Nephron (organoid): ENCODE measurements at regions not wholly inside any gene's neighbourhood (a gene's known extent, or its start where the extent isn't known, plus 50 kb on each side); places are given as distances from the start of the nearest gene placed in this dataset.

Experiments used
- H3K27ac Mint-ChIP-seq, 3 experiments: 2 replicates each; pipeline ENCODE4 v1.8.0; 2020; ENCODE audit warnings: mixed read lengths in 3 of 3, mild to moderate bottlenecking in 2 of 3, moderate library complexity in 1 of 3
- H3K27me3 Mint-ChIP-seq: 2 replicates; pipeline ENCODE4 v1.8.0; 2021; ENCODE audit warnings: low read depth, mild to moderate bottlenecking, moderate library complexity, mixed read lengths
- H3K36me3 Mint-ChIP-seq: 2 replicates; pipeline ENCODE4 v1.8.0; 2020; ENCODE audit warnings: low read depth, mixed read lengths
- H3K4me1 Mint-ChIP-seq: 2 replicates; pipeline ENCODE4 v1.8.0; 2020; ENCODE audit warnings: mixed read lengths
- H3K4me3 Mint-ChIP-seq, 3 experiments: 2 replicates each; pipeline ENCODE4 v1.8.0; 2020; ENCODE audit warnings: mild to moderate bottlenecking in 3 of 3, mixed read lengths in 3 of 3, moderate library complexity in 2 of 3
- H3K9me3 Mint-ChIP-seq: 2 replicates; pipeline ENCODE4 v1.8.0; 2020; ENCODE audit warnings: mixed read lengths
- TF ChIP-seq, protein P1 (sequence below), 3 experiments: fragments of 200-600 bp; sonication (generic); IDR thresholded peaks; one replicate each; pipeline ENCODE4 v1.5.0; 2021; ENCODE audit warnings: antibody characterized with exemption in 3 of 3; ENCODE audit not compliant: unreplicated experiment in 3 of 3

DNA sequence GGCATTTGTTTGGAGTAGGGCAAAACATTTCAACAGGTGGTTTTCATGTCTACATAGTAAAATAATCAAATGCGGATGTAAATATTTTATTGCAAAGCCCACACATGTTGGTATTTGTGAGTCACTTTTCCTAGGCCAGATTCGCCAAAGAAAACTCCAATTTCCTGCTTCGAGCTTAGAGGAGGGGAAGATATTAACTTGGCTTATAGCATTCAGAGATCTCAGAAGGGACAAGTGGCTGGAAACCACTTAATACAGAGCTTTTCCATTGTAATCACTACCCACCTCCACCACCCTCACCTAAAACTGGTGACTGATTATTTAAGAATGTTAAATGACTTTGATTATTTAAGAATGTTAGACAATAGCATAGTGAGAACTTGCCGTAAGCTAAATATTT lies 530.6 kb upstream of the SPRY2 start:
- H3K4me3 Mint-ChIP-seq = no peak overlapping the region
- no peaks in the 10 kb centered on the region for H3K36me3 Mint-ChIP-seq
- no peaks in the 10 kb centered on the region for H3K27me3 Mint-ChIP-seq
- H3K4me1 Mint-ChIP-seq = peaks cover 5% of the 10 kb centered on the region
- TF ChIP-seq, protein P1, sequence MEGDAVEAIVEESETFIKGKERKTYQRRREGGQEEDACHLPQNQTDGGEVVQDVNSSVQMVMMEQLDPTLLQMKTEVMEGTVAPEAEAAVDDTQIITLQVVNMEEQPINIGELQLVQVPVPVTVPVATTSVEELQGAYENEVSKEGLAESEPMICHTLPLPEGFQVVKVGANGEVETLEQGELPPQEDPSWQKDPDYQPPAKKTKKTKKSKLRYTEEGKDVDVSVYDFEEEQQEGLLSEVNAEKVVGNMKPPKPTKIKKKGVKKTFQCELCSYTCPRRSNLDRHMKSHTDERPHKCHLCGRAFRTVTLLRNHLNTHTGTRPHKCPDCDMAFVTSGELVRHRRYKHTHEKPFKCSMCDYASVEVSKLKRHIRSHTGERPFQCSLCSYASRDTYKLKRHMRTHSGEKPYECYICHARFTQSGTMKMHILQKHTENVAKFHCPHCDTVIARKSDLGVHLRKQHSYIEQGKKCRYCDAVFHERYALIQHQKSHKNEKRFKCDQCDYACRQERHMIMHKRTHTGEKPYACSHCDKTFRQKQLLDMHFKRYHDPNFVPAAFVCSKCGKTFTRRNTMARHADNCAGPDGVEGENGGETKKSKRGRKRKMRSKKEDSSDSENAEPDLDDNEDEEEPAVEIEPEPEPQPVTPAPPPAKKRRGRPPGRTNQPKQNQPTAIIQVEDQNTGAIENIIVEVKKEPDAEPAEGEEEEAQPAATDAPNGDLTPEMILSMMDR (IDR thresholded peaks at IDR 0.05; ENCODE audit: unreplicated experiment in 3 of 3) = no peak
- no peaks in the 10 kb centered on the region for H3K9me3 Mint-ChIP-seq
- H3K27ac Mint-ChIP-seq = no peak overlapping the region

DNA sequence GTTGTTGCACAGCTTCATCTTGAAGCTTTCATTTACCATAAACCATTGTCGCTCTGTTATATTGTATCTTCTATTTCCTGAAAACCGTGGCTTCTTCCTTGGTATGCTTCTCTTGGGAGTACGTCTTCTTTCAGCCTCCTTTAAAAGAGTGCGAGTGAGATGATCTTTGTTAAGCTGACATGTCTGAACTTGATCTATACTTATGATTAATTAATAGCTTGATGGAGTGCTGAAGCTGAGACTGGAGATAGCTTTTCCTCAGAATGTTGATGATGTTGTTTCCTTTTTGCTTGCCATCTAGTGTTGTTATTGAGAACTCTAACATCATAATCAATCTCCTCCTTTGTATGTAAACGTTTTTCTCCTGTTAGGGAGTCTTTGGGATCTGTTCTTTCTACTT lies 529.3 kb upstream of the SPRY2 start:
- H3K27ac Mint-ChIP-seq = no peak overlapping the region
- no peak overlapping the region for H3K4me3 Mint-ChIP-seq
- no peaks in the 10 kb centered on the region for H3K36me3 Mint-ChIP-seq
- H3K4me1 Mint-ChIP-seq = peaks cover 8% of the 10 kb centered on the region
- H3K27me3 Mint-ChIP-seq = no peaks in the 10 kb centered on the region
- TF ChIP-seq, protein P1 (IDR thresholded peaks at IDR 0.05; ENCODE audit: unreplicated experiment in 3 of 3) = no peak
- H3K9me3 Mint-ChIP-seq = no peaks in the 10 kb centered on the region

DNA sequence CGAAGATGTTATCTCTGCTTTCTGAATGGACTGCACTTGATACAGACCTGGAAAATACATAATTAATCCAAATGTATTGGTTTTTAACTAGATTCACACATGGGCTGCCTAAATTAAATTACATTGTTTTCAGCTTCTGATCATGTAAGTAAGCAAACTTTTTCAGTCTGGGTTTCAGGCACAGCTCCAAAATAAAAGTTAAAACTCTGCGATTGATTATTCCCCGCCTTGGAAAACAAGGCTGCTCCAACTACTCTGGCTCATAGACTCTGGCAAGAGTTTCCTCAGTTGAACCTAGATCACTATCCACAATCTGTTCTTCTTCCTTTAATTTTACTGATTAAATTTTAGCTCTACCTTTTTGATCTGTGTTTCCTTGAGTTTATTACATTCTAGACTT lies 526.0 kb upstream of the SPRY2 start:
- Mint-ChIP-seq H3K9me3 (peaks cover 3% of the 10 kb centered on the region), H3K27me3 (no peaks in the 10 kb centered on the region), H3K36me3 (peaks cover 4% of the 10 kb centered on the region), H3K4me1 (peaks cover 16% of the 10 kb centered on the region), H3K4me3 (no peak overlapping the region), H3K27ac (no peak overlapping the region)
- TF ChIP-seq, protein P1 (IDR thresholded peaks at IDR 0.05; ENCODE audit: unreplicated experiment in 3 of 3) = no peak

- no peaks in the 10 kb centered on the region for H3K27me3 Mint-ChIP-seq
- peaks cover 3% of the 10 kb centered on the region for H3K9me3 Mint-ChIP-seq
- TF ChIP-seq, protein P1 (IDR thresholded peaks at IDR 0.05; ENCODE audit: unreplicated experiment in 3 of 3) = no peak
- peaks cover 16% of the 10 kb centered on the region for H3K4me1 Mint-ChIP-seq
- H3K36me3 Mint-ChIP-seq = peaks cover 4% of the 10 kb centered on the region
- peak overlapping the region in 2 of 3 experiments; percentile 3 to 20 for H3K27ac Mint-ChIP-seq
- H3K4me3 Mint-ChIP-seq = no peak overlapping the region
These were observed 524.4 kb upstream of the SPRY2 start for GRCh38 chr13:80865329-80865728.

DNA sequence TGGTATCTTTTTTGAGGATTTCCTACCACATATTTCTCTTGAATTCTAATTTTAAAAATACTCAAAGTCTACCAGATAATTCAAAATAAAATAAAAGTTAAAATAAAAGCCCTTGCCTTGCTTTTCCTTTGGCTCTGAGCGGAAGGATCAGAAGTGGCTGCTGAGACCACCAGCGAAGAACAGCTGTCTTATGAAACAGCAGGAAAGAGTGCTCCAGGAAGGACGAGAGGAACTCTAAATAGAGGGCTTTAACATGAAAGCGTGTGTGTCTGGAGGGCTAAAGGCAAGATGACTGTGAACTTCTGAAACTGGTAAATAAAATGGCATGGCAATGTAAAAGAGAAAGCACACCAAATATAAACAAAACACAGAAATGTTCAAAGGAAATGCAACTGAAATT lies 521.5 kb upstream of the SPRY2 start:
- peaks cover 3% of the 10 kb centered on the region for H3K9me3 Mint-ChIP-seq
- no peaks in the 10 kb centered on the region for H3K27me3 Mint-ChIP-seq
- peaks cover 4% of the 10 kb centered on the region for H3K36me3 Mint-ChIP-seq
- H3K27ac Mint-ChIP-seq = no peak overlapping the region
- TF ChIP-seq, protein P1 (IDR thresholded peaks at IDR 0.05; ENCODE audit: unreplicated experiment in 3 of 3) = no peak
- no peak overlapping the region for H3K4me3 Mint-ChIP-seq
- H3K4me1 Mint-ChIP-seq = peaks cover 16% of the 10 kb centered on the region

DNA sequence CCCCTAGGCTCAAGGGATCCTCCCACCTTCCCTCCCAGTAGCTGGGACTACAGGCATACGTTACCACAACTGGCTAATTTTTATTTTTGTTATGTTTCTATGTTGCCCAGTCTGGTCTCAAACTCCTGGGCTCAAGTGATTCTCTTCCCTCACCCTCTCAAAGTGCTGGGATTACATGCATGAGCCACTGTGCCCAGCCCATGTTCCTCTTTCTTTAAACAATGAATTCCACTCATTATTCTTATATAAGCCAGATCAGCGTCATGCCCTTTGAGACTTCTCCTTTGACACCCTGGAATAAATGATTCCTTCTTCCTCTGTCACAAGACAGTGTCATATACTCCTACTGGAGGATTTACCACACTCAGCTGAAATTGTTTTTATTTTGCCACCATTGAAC lies 519.9 kb upstream of the SPRY2 start:
- no peak overlapping the region for H3K4me3 Mint-ChIP-seq
- H3K36me3 Mint-ChIP-seq = peaks cover 4% of the 10 kb centered on the region
- no peaks in the 10 kb centered on the region for H3K27me3 Mint-ChIP-seq

More for the DNA sequence above, 519.9 kb upstream of the SPRY2 start:
- Mint-ChIP-seq H3K9me3 (peaks cover 3% of the 10 kb centered on the region), H3K27ac (no peak overlapping the region), H3K4me1 (peaks cover 11% of the 10 kb centered on the region)
- TF ChIP-seq, protein P1 (IDR thresholded peaks at IDR 0.05; ENCODE audit: unreplicated experiment in 3 of 3) = no peak
